CD4-positive, alpha-beta T cell treated with Interleukin-15 for 1 hour (primary cell): ENCODE measurements at regions not wholly inside any gene's neighbourhood (a gene's known extent, or its start where the extent isn't known, plus 50 kb on each side); places are given as distances from the start of the nearest gene placed in this dataset.
"Not testable (repeated sequence)": the region's sequence is repeated elsewhere in the genome, so short reads cannot be mapped to it uniquely, and the experiment has no call there.

ENCODE experiments used
- DNase-seq: peaks from one replicate; pipeline ENCODE4 v3.0.0-alpha.2; 2020

DNA sequence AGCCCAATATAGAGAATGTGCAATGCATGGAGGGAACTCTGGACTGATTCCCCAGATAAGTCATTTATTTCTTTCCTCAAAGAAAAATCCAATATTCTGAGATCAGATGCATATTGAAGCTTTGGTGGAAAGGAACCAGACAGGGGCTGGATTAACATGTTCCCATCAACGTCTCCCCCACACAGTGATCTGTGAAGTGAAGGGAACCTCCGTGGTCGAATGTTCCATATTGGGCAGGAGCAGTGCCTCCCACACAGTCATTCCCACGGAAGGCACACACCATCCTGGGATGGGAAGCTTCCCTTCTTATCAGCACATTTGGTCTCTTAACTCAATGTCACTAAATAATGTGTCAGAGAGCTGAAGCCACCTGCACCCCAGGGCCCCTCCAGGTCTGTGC lies 247.1 kb downstream of the BCL11B start:
- no peak for DNase-seq

DNA sequence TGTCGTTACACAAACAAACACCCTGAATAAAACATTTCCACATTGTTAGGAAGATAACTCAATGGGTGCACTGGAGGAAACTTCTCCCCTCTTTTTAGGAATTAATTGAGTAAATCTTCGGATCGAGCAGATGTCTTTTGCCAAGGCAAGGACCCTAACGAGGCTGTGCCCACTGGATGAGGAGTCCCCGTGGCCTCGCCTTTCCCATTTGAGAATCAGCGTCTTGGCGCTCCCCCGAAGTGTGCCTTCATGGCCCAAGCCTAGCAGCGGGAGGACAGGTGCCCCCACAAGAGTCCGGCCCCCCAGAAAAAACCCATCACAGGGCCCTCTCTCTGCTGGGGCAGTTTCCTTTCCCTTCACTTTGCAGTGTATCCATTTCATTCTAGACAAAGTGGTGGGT lies 246.6 kb downstream of the BCL11B start:
- DNase-seq = no peak

DNA sequence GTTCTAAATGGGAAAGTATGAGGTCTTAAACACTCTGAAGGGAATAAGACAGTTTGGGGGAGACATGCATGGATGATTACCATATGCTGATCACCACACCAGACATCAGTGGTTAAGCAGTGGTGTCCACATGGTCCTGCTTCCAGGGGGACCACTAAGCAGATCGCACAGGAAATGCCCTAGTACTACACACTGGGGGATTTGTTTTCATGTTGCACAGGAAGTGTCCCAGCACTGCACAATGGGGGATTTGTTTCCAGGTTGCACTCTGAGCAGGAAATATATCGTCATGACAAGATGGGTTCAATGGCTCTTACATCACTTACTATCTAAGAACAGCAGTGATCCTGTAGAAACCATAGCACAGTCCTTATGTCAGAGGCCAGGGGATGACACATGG lies 245.5 kb downstream of the BCL11B start:
- no peak for DNase-seq

DNA sequence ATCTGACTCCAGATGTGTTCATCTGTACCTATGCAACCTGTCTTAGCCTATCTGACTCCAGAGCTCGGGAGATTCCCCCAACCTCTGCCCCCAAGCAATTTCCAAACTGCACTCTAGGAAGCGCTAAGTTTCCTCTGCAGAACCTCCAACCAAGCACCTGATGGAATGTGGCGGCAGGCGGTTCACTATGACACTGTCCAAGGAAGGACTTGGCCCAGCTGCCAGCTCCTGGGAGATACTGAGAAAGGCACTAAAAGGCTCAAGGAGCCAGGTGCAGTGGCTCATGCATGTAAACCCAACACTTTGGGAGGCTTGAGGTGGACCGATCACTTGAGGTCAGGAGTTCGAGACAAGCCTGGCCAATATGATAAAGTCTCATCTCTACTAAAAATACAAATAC lies 244.0 kb downstream of the BCL11B start:
- no peak for DNase-seq

DNA sequence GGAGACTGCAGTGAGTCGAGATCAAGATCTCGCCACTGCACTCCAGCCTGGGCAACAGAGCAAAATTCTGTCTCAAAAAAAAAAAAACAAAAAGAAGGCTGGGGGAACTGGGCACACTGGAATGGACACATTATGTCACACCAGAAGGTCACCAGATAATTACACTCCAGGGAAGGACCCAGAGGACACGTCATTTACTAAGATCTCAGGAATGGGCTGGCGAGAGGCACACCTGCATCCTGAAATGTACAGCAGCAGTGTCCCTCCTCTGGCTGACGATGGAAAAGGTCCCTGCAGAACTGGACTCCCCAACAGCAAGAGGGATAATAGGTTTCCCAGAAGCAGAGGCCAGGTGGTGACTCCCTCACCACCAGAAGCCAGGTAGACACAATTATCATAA lies 243.5 kb downstream of the BCL11B start:
- no peak for DNase-seq

GRCh38 chr14:99029145-99029915 lies 242.7 kb downstream of the BCL11B start:
- DNase-seq = no peak

- DNase-seq = no peak
These were observed 242.1 kb downstream of the BCL11B start for GRCh38 chr14:99029916-99030305.

DNA sequence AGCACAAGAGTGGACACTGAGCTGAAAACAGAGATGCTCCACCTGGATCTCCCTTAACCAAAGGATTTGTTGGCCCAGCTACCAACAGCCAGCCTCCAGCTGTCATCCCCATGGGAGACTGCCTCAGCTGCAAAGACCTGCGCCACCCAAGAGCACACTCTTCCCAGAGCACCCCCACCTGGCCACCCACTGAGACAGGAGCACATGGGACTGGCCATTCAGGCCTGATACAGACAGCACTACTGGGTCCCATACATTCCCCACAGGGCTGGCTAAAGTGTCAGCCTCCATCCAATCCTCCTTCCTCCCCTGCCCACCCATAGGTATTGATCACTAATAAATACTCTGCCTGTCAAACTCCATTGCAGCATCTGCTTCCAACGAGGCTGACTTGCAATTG lies 241.5 kb downstream of the BCL11B start:
- no peak for DNase-seq

- DNase-seq = no peak
These were observed 239.2 kb downstream of the BCL11B start for GRCh38 chr14:99032759-99033158.

DNA sequence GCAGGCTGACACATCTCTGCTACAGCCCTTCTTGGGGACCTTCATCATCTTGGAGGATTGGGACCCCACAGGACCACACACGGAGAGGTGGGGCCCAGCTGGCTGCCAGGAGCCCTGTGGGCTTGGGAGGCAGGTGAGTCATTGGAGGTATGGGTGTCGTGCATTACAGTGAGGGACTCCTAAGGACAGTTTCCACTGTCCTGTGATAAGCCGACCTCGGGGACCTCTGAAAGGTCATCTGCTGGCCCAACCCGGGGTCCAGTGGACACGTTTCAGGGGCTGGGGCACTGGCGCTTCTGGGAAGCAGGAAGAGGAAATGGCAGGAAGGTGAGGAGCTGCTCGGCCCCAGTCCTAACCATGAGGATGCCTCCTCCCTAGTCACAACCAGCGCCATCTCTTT lies 238.0 kb downstream of the BCL11B start:
- no peak for DNase-seq

DNA sequence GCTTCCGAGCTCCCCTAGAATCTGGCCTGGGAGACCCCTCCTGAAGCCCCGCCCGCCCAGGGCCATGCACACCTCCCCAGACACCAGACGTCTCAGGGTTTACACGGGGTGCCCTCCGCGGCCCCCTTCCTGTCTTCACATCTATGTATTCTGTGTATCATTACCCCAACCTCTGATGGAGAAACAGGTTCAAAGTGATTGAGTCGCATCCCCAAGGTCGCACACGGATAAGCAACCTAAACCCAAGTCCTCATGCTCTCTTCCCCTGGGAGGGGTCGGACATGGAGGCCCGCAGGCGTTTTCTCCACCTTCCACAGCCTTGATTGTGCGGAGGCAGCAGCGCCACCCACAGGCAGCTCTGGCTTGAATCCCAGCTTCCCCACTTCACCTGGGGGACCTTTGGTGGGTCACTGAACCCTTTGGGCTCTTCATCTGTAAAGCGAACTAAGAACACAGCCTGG lies 237.3 kb downstream of the BCL11B start:
- DNase-seq = no peak

GRCh38 chr14:99035268-99035667 lies 236.7 kb downstream of the BCL11B start:
- DNase-seq = no peak

DNA sequence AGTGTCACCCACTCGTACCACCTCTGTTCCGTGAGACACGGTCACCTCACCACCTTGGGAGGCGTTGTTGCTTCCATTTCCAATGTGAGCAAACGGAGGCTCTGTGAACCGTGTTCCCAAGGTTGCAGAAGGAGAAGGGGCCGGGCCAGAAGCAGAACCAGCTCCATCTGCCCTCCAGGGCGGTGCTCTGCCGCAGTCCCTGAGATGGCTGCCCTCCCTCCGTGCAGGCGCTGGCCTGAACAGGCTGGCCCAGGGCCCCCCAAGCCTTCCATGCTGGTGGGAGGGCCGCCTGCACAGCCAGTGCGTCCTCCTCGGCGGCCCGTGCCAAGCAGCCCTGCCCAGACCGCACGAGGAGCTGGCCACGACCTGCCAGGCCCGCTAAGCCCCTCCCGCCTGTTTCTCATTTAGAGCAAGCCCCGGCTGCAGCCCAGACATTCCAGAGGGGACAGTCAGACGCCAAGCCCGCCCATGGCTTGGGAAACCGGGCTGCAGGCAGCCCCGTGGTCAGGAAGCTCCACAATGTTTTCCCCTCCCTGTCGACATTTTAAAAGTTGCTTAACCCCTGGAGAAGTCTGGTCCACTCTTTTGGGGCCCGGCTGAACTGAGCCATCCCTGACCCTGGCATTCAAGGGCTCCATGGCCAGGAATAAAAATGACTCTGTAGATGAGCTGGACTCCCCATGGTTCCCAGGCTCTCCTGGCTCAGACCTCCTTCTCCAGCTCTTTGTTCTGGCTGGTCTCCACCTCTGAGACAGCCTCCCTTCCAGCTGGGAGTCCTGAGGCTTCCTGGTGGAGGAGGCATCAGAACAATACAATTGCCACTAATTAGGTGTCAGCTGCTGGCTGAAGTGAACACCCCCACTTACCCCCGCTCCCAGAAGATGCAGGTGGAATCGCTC lies 236.0 kb downstream of the BCL11B start:
- no peak for DNase-seq

DNA sequence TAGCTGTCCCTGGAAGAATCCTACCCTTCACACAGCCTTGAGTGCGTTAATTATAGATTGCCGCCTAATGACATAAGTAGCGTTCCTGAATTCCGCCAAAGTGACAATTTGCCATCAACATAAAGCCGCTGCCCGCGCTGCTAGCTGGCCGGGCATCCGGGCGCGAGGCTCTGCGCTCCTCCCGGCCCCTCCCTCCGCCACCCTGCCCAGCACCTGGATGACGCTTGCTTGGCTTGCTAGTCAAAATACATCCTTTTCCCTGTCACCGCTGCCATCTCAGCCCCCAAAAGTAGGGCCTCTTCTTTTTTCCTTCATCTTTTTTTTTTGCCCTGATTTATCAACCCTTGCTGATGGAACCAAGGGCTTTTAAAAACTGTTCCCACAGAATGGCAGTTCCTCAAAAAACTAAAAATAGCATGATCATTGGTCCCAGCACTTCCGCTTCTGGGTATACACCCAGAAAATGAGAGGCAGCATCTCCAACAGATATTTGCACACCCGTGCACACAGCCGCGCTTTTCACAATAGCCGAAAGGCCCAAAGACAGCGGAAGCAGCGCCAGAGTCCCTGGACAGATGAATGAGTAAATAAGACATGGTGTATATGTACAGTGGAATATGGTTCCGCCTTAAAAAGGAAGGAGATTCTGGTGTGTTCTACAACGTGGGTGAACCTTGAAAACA lies 235.2 kb downstream of the BCL11B start:
- peak; percentile 59 for DNase-seq

DNA sequence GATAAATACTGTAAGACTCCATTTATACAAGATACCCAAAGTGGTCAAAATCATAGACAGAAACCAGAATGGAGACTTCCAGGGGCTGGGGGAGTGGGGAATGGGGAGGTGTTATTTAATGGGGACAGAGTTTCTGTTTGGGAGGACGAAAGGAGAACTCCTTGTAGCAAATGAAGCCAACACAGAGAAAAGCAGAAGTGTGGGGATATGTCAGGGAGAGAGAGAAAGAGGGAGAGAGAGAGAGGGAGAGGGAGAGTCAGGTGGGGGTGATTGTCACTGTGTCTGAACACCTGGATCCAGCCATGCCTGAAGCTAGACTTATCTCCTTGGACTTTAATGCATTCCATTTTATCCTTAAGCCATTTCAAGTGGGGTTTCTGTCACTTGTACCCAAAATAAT lies 234.7 kb downstream of the BCL11B start:
- DNase-seq = not testable (repeated sequence)

- no peak for DNase-seq
These were observed 234.1 kb downstream of the BCL11B start for GRCh38 chr14:99037777-99038430.

- peak; percentile 36 for DNase-seq
These were observed 233.6 kb downstream of the BCL11B start for GRCh38 chr14:99038431-99038820.

DNA sequence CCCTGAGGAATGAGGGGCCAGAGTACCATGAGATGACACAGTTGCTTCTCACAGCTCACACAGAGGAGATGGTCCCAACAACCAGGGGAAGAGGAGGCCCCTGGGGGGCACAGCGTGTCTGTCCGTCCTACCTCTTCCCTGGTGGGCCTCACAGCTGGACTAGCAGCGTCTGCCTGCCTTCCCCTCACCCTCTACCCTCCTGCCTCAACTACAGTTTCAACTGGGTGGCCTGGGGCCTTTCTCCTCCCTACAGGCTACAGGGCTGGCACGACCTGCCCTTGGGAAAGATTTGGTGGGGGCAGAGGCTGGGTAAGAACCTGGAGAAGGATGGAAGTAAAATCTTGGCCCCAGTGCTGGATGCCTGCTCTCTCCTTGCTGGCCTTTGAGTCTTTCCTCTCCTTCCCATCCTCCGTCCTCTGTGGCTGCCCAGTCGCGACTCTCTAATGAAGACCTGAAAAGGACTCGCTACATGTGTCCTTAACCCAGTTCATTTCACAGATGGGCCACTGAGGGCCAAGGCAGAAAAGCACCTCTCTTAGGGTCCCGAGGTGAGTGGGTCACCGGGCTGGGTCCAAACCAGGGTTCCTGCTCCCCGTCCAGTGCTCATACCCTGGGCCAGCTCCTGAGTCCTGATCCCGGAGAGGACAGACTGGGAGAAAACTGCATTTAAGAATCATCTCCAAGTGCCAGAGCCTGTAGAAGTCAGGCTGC lies 232.5 kb downstream of the BCL11B start:
- no peak for DNase-seq

GRCh38 chr14:99040052-99040451 lies 231.9 kb downstream of the BCL11B start:
- DNase-seq = no peak

DNA sequence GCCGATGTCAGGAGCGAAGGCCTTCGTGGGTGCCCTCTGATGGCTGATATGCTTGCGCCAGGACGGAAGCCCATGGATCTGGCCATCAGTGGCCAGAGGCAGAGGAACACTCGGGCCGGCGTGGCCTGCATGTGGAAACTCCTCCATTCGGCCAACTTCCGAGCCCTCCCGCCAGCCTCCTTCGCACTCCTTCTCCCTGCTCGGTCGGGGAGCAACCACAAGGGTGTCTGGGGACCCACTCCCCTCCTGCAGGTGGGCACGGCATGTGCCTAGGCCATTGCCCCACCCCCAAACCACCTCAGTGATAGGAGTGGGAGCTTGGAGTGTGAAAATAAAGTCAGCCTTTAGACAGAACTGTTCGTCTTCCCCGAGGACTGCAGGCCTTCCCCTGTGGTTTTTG lies 231.3 kb downstream of the BCL11B start:
- no peak for DNase-seq

GRCh38 chr14:99041141-99041819 lies 230.7 kb downstream of the BCL11B start:
- no peak for DNase-seq

DNA sequence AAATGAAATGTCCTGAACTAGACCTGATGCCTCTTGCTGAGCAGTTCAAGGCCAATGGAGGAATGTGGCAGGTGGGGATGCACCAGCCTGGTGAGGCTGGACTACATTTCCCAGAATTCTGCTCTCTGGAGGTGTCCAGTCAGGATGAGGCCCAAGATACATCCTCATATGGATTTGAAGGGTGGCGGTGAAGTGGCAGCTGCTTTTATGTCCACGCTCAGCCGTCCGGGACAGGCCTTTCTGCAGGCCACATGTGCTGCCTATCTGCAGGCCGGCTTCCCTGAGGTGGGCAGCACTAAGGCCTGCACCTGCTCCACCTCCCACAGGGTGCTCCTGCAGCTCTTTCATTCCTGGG lies 230.2 kb downstream of the BCL11B start:
- DNase-seq = no peak
